ENCODE measurements at regions not wholly inside any gene's neighbourhood (a gene's known extent, or its start where the extent isn't known, plus 50 kb on each side); places are given as distances from the start of the nearest gene placed in this dataset.

- no peak overlapping the region for H3K4me3 ChIP-seq (ENCODE audit: low read depth, low read length)
- TF ChIP-seq CTCF (IDR thresholded peaks at IDR 0.05; ENCODE audit: insufficient read depth, low read depth, low read length) = no peak
Measured at GRCh38 chr16:51731160-51731559, 580.1 kb upstream of the SALL1 start.

GRCh38 chr16:51723036-51723724, 572.1 kb upstream of the SALL1 start:
- H3K4me3 ChIP-seq (ENCODE audit: low read depth, low read length) = no peak overlapping the region
- no peak for TF ChIP-seq CTCF (IDR thresholded peaks at IDR 0.05; ENCODE audit: insufficient read depth, low read depth, low read length)
- DNase-seq (ENCODE audit: low read depth) = no peak

More at GRCh38 chr16:51731160-51731559, 580.1 kb upstream of the SALL1 start:
- DNase-seq (ENCODE audit: low read depth) = no peak

GRCh38 chr16:51722467-51722866, 571.4 kb upstream of the SALL1 start:
- H3K4me3 ChIP-seq (ENCODE audit: low read depth, low read length) = no peak overlapping the region
- no peak for DNase-seq (ENCODE audit: low read depth)
- no peak for TF ChIP-seq CTCF (IDR thresholded peaks at IDR 0.05; ENCODE audit: insufficient read depth, low read depth, low read length)

GRCh38 chr16:51719376-51719775, 568.3 kb upstream of the SALL1 start:
- no peak for TF ChIP-seq CTCF (IDR thresholded peaks at IDR 0.05; ENCODE audit: insufficient read depth, low read depth, low read length)
- DNase-seq (ENCODE audit: low read depth) = no peak
- no peak overlapping the region for H3K4me3 ChIP-seq (ENCODE audit: low read depth, low read length)

GRCh38 chr16:51716195-51716594, 565.1 kb upstream of the SALL1 start:
- no peak for TF ChIP-seq CTCF (IDR thresholded peaks at IDR 0.05; ENCODE audit: insufficient read depth, low read depth, low read length)
- no peak overlapping the region for H3K4me3 ChIP-seq (ENCODE audit: low read depth, low read length)
- DNase-seq (ENCODE audit: low read depth) = no peak

GRCh38 chr16:51713502-51713901, 562.4 kb upstream of the SALL1 start:
- TF ChIP-seq CTCF (IDR thresholded peaks at IDR 0.05; ENCODE audit: insufficient read depth, low read depth, low read length) = no peak
- no peak for DNase-seq (ENCODE audit: low read depth)
- no peak overlapping the region for H3K4me3 ChIP-seq (ENCODE audit: low read depth, low read length)
